Smooth muscle cell (in vitro differentiated cells): ENCODE measurements at regions not wholly inside any gene's neighbourhood (a gene's known extent, or its start where the extent isn't known, plus 50 kb on each side); places are given as distances from the start of the nearest gene placed in this dataset. TPM values are rescaled to one million over a fixed set of nuclear protein-coding genes. Genes with fewer than 3 reads are reported as not detected.

ENCODE experiments used
- DNase-seq: peaks from one replicate; lab custom pipeline; 2025; ENCODE audit not compliant: unreplicated experiment; lab: John Stamatoyannopoulos, UW
- H2AFZ ChIP-seq: fragments of 200-600 bp; sonication (generic); 2 replicates; pipeline ENCODE4 v1.6.0; 2016; ENCODE audit warnings: antibody characterized with exemption, low read depth, mild to moderate bottlenecking
- H3F3A ChIP-seq: fragments of 200-600 bp; sonication (generic); 2 replicates; pipeline ENCODE4 v1.6.0; 2017; ENCODE audit warnings: antibody characterized with exemption, low read depth
- H3K27ac ChIP-seq: fragments of 200-600 bp; sonication (generic); 2 replicates; pipeline ENCODE4 v1.5.1; 2016; ENCODE audit warnings: low read depth, mild to moderate bottlenecking
- H3K27me3 ChIP-seq: fragments of 200-600 bp; sonication (generic); 2 replicates; pipeline ENCODE4 v1.6.1; 2016; ENCODE audit warnings: low read depth, mild to moderate bottlenecking
- H3K36me3 ChIP-seq: fragments of 200-600 bp; sonication (generic); 2 replicates; pipeline ENCODE4 v1.5.1; 2016; ENCODE audit warnings: low read depth
- H3K4me1 ChIP-seq: fragments of 200-600 bp; sonication (generic); 2 replicates; pipeline ENCODE4 v1.5.1; 2016; ENCODE audit warnings: low read depth
- H3K4me2 ChIP-seq: fragments of 200-600 bp; sonication (generic); 2 replicates; pipeline ENCODE4 v1.6.0; 2016; ENCODE audit warnings: mild to moderate bottlenecking
- H3K4me3 ChIP-seq: fragments of 200-600 bp; sonication (generic); 2 replicates; pipeline ENCODE4 v1.5.1; 2016; ENCODE audit warnings: mild to moderate bottlenecking
- H3K79me2 ChIP-seq: fragments of 200-600 bp; sonication (generic); 2 replicates; pipeline ENCODE4 v1.6.0; 2016; ENCODE audit warnings: low read depth, mild to moderate bottlenecking
- H3K9ac ChIP-seq: fragments of 200-600 bp; sonication (generic); 2 replicates; pipeline ENCODE4 v1.6.0; 2016; ENCODE audit warnings: low read depth
- H3K9me3 ChIP-seq: fragments of 200-600 bp; sonication (generic); replicated peaks from 2 replicates; pipeline ENCODE4 v1.5.1; 2016; ENCODE audit warnings: low read depth
- H4K20me1 ChIP-seq: fragments of 200-600 bp; sonication (generic); 2 replicates; pipeline ENCODE4 v1.6.0; 2016; ENCODE audit warnings: low read depth
- whole genome bisulfite sequencing: methylation state at CpG from one replicate; pipeline ENCODE4 v1.1.7; 2016; ENCODE audit warnings: low lambda C conversion rate; 5-methylcytosine and 5-hydroxymethylcytosine counted together
- small RNA-seq: library from RNA; depleted of rRNA; stranded (forward); fragments of <200 nt; gene quantifications from one replicate; pipeline ENCODE3, GENCODE V24; 2014
- TF ChIP-seq, protein P1 (sequence below): fragments of 200-600 bp; sonication (generic); IDR thresholded peaks from 2 replicates; pipeline ENCODE4 v1.5.1; 2017; ENCODE audit warnings: borderline replicate concordance, mild to moderate bottlenecking, antibody characterized with exemption; ENCODE audit not compliant: insufficient read depth, poor library complexity, severe bottlenecking

DNA sequence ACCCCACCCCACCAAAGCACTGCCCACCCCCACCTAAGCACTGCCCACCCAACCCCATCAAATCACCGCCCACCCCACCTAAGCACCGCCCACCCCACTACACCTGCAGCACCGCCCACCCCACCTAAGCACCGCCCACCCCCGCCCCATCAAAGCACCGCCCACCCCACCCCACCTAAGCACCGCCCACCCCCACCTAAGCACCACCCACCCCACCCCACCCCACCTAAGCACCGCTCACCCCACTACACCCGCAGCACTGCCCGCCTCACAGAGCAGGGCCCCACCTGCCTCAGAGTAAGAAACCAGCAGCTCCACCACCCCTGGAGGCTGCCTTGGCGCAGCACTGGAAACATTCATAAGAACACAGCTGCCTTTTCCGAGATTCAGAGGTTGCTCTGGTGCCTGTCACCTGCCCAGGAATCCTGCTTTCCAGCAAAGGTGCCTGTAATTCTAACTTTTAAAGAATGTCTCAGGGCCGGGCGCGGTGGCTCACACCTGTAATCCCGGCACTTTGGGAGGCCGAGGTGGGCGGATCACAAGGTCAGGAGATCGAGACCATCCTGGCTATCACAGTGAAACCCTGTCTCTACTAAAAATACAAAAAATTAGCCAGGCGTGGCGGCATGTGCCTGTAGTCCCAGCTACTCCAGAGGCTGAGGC, 148.2 kb downstream of the BMP7 start:
- Histone ChIP-seq H3F3A (peaks cover 6% of the 10 kb centered on the region), H2AFZ (no peak overlapping the region), H3K9me3 (no peaks in the 10 kb centered on the region), H3K36me3 (no peaks in the 10 kb centered on the region), H3K4me3 (no peak overlapping the region), H3K9ac (no peak overlapping the region), H3K79me2 (no peaks in the 10 kb centered on the region), H3K27me3 (no peaks in the 10 kb centered on the region), H3K4me2 (no peak overlapping the region), H3K4me1 (peaks cover 6% of the 10 kb centered on the region), H3K27ac (no peak overlapping the region), H4K20me1 (no peaks in the 10 kb centered on the region)
- WGBS, result 95% methylated on average over 15 of the region's 21 CpGs
- DNase-seq, result no peak
- TF ChIP-seq, protein P1, sequence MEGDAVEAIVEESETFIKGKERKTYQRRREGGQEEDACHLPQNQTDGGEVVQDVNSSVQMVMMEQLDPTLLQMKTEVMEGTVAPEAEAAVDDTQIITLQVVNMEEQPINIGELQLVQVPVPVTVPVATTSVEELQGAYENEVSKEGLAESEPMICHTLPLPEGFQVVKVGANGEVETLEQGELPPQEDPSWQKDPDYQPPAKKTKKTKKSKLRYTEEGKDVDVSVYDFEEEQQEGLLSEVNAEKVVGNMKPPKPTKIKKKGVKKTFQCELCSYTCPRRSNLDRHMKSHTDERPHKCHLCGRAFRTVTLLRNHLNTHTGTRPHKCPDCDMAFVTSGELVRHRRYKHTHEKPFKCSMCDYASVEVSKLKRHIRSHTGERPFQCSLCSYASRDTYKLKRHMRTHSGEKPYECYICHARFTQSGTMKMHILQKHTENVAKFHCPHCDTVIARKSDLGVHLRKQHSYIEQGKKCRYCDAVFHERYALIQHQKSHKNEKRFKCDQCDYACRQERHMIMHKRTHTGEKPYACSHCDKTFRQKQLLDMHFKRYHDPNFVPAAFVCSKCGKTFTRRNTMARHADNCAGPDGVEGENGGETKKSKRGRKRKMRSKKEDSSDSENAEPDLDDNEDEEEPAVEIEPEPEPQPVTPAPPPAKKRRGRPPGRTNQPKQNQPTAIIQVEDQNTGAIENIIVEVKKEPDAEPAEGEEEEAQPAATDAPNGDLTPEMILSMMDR, result no peak

Small RNA genes lying in the stretch of these regions (small RNA-seq; reads per million reads assigned to genes)
- gene RNU6-929P, result not detected
